H7 (cell line): ENCODE measurements at regions not wholly inside any gene's neighbourhood (a gene's known extent, or its start where the extent isn't known, plus 50 kb on each side); places are given as distances from the start of the nearest gene placed in this dataset.

ENCODE experiments used
- DNase-seq: peaks from one replicate; pipeline ENCODE4 v3.0.0; 2012
- H3K27me3 ChIP-seq: 2 replicates; pipeline ENCODE4 v1.6.0; 2011; ENCODE audit warnings: mild to moderate bottlenecking, low read length; ENCODE audit not compliant: control insufficient read depth, insufficient read depth
- H3K36me3 ChIP-seq: replicated peaks from 2 replicates; pipeline ENCODE4 v1.5.1; 2011; ENCODE audit warnings: low read length; ENCODE audit not compliant: control insufficient read depth, insufficient read depth
- H3K4me3 ChIP-seq: 2 replicates; pipeline ENCODE4 v1.5.1; 2011; ENCODE audit warnings: low read depth, mild to moderate bottlenecking, control low read depth, low read length, moderate library complexity; ENCODE audit not compliant: insufficient read depth

- H3K4me3 ChIP-seq: no peak overlapping the region
- H3K27me3 ChIP-seq: no peaks in the 10 kb centered on the region
- no peak for DNase-seq
- no peaks in the 10 kb centered on the region for H3K36me3 ChIP-seq
Observed at GRCh38 chr5:2936413-2936812, 184.9 kb upstream of the IRX2 start.

- no peak for DNase-seq
- H3K36me3 ChIP-seq: no peaks in the 10 kb centered on the region
- H3K4me3 ChIP-seq: no peak overlapping the region
- H3K27me3 ChIP-seq: no peaks in the 10 kb centered on the region
Observed at GRCh38 chr5:2929779-2930178, 178.3 kb upstream of the IRX2 start.

GRCh38 chr5:2921651-2922050 is 170.2 kb upstream of the IRX2 start:
- Histone ChIP-seq H3K36me3 (no peaks in the 10 kb centered on the region), H3K27me3 (no peaks in the 10 kb centered on the region), H3K4me3 (no peak overlapping the region)
- DNase-seq: no peak

GRCh38 chr5:2921176-2921575 is 169.7 kb upstream of the IRX2 start:
- DNase-seq: no peak
- H3K4me3 ChIP-seq: no peak overlapping the region
- H3K36me3 ChIP-seq: no peaks in the 10 kb centered on the region
- no peaks in the 10 kb centered on the region; the same call in 1 of the 2 replicates for H3K27me3 ChIP-seq

- no peak for DNase-seq
- Histone ChIP-seq H3K36me3 (no peaks in the 10 kb centered on the region), H3K27me3 (no peaks in the 10 kb centered on the region; the same call in 1 of the 2 replicates), H3K4me3 (no peak overlapping the region)
Observed at GRCh38 chr5:2920312-2920711, 168.8 kb upstream of the IRX2 start.

GRCh38 chr5:2919310-2920018 is 168.0 kb upstream of the IRX2 start:
- peak; percentile 20 for DNase-seq
- Histone ChIP-seq H3K27me3 (no peaks in the 10 kb centered on the region; the same call in 1 of the 2 replicates), H3K36me3 (no peaks in the 10 kb centered on the region), H3K4me3 (no peak overlapping the region)

- H3K36me3 ChIP-seq: no peaks in the 10 kb centered on the region
- no peak overlapping the region for H3K4me3 ChIP-seq
- peaks cover 13% of the 10 kb centered on the region for H3K27me3 ChIP-seq
- DNase-seq: peak; percentile 7
Observed at GRCh38 chr5:2917524-2917923, 166.0 kb upstream of the IRX2 start.

- DNase-seq: peak; percentile 21
Observed at GRCh38 chr5:2917093-2917492, 165.6 kb upstream of the IRX2 start.

GRCh38 chr5:2916076-2916682 is 164.7 kb upstream of the IRX2 start:
- H3K27me3 ChIP-seq: peaks cover 13% of the 10 kb centered on the region

More at GRCh38 chr5:2917093-2917492, 165.6 kb upstream of the IRX2 start:
- Histone ChIP-seq H3K36me3 (no peaks in the 10 kb centered on the region), H3K4me3 (no peak overlapping the region), H3K27me3 (peaks cover 13% of the 10 kb centered on the region)

GRCh38 chr5:2914981-2915484 is 163.6 kb upstream of the IRX2 start:
- peak; percentile 78 for DNase-seq
- Histone ChIP-seq H3K27me3 (peaks cover 13% of the 10 kb centered on the region), H3K36me3 (no peaks in the 10 kb centered on the region), H3K4me3 (no peak overlapping the region)

More at GRCh38 chr5:2916076-2916682, 164.7 kb upstream of the IRX2 start:
- Histone ChIP-seq H3K4me3 (no peak overlapping the region), H3K36me3 (no peaks in the 10 kb centered on the region)
- peak; percentile 7 for DNase-seq

GRCh38 chr5:2914022-2914661 is 162.7 kb upstream of the IRX2 start:
- H3K27me3 ChIP-seq: peaks cover 13% of the 10 kb centered on the region
- no peaks in the 10 kb centered on the region for H3K36me3 ChIP-seq
- no peak overlapping the region for H3K4me3 ChIP-seq
- peak; percentile 32 for DNase-seq

- peak; percentile 9 for DNase-seq
- no peak overlapping the region for H3K4me3 ChIP-seq
- no peaks in the 10 kb centered on the region for H3K36me3 ChIP-seq
- H3K27me3 ChIP-seq: peaks cover 13% of the 10 kb centered on the region
Observed at GRCh38 chr5:2913281-2913680, 161.8 kb upstream of the IRX2 start.

- no peaks in the 10 kb centered on the region for H3K36me3 ChIP-seq
- DNase-seq: no peak
- H3K27me3 ChIP-seq: peaks cover 13% of the 10 kb centered on the region
- no peak overlapping the region for H3K4me3 ChIP-seq
Observed at GRCh38 chr5:2912741-2913140, 161.3 kb upstream of the IRX2 start.

GRCh38 chr5:2910401-2911175 is 159.1 kb upstream of the IRX2 start:
- Histone ChIP-seq H3K36me3 (no peaks in the 10 kb centered on the region), H3K4me3 (no peak overlapping the region), H3K27me3 (peaks cover 13% of the 10 kb centered on the region)
- peak; percentile 16 for DNase-seq
